HG03342 (cell line): ENCODE measurements at regions not wholly inside any gene's neighbourhood (a gene's known extent, or its start where the extent isn't known, plus 50 kb on each side); places are given as distances from the start of the nearest gene placed in this dataset.
"Not testable (repeated sequence)": the region's sequence is repeated elsewhere in the genome, so short reads cannot be mapped to it uniquely, and the experiment has no call there.

ENCODE experiments used
- ATAC-seq: cut with Tn5 transposase; IDR thresholded peaks from one replicate; pipeline ENCODE4 v1.9.1; 2021; ENCODE audit warnings: mild to moderate bottlenecking, moderate library complexity; ENCODE audit not compliant: unreplicated experiment

DNA sequence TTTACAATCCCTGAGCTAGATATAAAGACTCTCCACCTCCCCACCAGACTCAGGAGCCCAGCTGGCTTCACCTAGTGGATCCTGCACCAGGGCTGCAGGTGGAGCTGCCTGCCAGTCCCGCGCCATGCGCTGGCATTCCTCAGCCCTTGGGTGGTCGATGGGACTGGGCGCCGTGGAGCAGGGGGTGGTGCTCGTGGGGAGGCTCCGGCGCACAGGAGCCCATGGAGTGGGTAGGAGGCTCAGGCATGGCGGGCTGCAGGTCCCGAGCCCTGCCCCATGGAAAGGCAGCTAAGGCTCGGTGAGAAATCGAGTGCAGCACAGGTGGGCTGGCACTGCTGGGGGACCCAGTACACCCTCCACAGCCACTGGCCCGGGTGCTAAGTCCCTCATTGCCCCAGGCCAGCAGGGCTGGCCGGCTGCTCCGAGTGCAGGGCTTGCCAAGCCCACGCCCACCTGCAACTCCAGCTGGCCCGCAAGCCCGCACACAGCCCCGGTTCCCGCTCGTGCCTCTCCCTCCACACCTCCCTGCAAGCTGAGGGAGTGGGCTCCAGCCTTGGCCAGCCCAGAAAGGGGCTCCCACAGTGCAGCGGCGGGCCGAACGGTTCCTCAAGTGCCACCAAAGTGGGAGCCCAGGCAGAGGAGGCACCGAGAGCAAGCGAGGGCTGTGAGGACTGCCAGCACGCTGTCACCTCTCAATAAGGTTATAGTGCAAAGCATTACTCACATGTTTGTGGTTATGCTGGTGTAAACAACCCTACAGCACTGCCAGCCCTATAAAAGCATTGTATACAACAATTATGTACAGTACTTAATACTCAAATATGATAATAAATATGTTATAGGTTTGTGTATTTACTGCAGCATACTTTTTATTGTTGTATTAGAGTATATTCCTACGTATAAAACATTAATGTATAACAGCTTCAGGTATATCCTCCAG, 757.3 kb downstream of the SLC6A15 start:
- ATAC-seq: not testable (repeated sequence)

DNA sequence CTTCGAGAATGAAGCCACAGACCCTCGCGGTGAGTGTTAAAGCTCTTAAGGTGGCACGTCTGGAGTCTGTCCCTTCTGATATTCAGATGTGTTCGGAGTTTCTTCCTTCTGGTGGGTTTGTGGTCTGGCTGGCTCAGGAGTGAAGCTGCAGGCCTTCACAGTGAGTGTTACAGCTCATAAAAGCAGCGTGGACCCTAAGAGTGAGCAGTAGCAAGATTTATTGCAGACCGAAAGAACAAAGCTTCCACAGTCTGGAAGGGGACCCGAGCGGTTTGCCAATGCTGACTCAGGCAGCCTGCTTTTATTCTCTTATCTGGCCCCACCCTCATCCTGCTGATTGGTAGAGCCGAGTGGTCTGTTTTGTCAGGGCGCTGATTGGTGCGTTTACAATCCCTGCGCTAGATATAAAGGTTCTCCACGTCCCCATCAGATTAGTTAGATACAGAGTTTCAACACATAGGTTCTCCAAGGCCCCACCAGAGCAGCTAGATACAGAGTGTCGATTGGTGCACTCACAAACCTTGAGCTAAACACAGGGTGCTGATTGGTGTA, 758.1 kb downstream of the SLC6A15 start:
- ATAC-seq: not testable (repeated sequence)

DNA sequence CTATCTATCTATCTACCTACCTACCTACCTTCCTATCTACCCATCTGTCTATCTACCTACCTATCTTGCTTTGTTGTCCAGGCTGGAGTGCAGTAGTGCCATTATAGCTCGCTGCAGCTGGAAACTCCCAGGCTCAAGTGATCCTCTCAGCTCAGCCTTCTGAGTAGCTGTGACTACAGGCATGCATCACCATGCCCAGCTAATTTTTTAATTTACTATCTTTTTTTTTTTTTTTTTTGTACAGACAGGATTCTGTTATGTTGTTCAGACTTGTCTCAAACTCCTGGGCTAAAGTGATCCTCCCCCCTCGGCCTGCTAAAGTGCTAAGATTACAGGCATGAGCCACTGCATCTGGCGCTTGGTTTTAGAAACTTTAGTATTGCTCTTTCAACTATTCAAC, 762.4 kb downstream of the SLC6A15 start:
- no peak for ATAC-seq

DNA sequence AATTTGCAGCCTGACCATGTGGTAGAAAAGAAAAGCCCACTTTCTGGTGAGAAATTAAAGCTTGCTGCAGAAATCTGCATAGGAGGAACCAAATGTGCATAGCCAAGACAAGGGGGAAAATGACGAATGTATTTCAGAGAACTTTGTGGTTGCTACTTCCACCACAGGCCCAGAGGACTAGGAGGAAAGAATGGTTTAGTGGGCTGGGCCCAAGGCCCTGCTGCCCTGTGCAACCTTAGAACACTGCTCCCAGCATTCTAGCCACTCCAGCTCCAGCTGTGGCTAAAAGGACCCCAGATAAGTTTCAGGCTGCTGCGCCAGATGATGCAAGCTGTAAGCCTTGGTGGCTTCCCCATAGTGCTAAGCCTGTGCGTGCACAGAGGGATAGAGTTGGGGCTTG, 764.3 kb downstream of the SLC6A15 start:
- ATAC-seq: no peak

DNA sequence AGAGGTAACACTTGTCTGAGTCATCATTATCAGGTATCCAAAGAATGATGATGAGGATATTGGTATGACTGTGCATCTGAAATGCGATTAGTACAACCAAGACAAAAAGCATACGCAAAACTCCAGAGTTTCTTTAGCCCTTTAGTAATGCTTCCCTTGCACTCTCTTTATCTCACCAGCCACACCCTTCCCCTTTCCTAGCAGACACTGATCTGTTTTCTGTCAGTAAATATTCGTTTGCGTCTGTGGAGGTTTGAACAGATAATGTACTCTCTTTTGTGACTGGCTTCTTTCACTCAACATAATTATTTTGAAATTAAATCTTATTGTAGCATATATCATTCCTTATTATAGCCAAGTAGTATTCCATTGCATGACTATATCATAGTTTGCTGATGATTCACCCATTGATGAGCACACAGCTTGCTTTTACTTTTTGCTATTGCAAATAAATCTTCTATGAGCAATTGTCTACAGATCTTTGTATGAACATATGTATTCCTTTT, 775.7 kb downstream of the SLC6A15 start:
- ATAC-seq: no peak

DNA sequence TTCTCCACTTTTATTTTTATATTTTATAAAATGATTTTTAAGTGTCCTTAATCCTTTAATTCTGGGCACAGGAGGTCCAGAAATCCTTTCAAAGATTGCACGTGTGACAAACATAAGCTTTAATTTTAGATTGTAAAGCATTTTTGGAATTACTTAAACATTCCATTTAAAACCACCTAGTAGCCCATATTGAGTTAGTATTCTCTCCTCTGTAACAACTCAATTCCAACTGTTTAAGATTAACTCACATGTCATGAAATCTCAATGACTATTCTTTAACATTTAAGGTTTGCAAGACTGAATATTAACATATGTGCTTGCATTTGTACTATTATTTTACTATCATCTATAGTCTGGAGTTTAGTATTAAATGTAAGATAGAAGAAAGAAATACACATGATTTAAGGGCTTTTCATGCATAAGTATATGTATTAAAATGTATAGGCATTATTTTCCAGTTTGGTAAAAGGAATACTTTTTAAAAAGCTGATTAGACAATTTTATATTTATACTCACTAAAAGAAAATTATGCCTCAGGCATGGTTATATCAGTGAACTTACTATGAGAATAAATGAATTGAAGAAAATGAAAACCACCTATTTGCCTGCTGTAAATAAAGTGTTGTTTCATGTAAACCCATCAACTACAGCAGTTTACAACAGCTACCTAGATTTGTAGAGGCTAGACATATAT, 776.9 kb downstream of the SLC6A15 start:
- ATAC-seq: no peak

DNA sequence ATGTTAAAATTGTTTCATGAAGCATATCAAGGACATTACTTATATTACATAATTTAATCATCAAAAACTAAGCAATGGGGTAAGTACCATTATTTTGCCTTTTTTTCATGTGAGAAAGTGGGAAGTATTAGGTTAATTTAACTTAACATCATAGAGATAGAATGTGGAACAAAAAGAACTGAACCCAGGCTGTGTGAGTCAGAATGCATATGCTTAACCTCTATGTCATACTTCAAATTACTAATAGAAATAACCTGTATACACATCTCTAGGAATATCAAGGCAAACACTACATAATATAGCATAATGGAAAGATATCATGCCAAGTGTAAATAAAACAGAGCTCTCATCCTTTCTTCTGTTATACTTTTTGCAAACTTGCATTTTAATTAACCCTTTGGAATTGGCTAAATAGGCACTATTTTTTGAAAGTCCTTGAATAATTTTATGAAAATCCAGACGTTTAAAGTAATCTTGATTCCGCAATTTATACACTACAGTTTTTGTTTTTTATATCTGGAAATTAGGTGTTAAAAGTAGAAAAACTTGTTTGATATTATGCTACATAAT, 777.7 kb downstream of the SLC6A15 start:
- no peak for ATAC-seq

DNA sequence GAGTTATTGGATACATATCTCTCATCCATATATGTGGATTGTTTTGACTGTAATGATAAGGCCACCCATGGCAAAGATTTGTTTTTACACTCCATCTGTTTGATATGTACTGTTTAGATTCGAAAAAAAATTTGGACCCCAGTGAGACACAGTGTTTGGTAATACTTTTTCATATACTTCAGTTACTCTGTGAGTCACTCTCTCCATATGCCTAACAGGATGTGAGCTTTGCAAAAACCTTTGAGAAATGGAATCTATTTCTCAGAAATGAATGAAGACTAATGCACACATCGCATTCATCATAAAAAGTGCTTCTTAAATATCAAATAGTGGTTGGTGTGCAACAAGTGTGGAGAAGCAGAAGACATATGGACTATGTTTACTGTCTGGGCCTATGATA, 781.5 kb downstream of the SLC6A15 start:
- ATAC-seq: no peak

DNA sequence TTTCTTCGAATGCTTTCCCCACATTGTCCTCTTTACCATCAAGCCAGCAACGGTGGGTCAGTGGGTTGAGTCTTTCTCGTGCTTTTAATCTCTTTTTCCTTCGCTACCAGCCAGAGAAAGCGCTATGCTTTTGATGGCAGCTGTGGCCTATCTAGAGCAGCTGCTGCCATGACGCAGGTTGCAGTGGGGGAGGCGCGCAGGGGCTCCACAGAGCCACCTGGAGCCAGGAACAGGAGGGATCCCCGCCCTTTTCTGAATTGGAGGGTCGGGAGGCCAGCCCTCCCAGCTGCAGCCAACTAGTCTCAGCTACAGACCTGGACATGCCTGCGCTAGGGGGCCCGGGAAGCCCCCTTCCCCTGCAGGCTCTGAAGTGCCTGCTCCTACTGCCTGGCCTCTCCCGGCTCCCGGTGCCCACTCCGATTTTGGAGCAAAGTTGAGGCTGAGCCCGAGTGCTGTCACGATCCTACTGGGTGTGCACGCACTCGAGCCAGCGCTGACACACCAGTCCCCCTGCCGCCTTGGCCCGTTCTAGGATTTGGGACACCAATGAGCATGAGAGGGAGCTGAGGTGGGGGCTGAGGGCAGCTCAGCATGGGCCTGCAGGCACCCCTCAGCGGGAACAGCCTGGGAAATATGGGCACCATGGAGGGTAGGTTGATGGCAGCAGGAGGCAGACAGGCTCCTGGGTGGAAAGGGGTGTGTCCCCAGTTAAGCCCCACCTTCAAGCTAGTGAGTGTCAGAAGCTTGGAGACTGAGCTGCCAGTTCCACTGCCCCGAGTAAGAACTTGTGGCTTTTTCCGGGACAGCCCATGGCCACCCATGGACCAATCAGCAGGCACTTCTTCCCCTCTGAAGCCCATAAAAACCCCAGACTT, 784.2 kb downstream of the SLC6A15 start:
- no peak for ATAC-seq

DNA sequence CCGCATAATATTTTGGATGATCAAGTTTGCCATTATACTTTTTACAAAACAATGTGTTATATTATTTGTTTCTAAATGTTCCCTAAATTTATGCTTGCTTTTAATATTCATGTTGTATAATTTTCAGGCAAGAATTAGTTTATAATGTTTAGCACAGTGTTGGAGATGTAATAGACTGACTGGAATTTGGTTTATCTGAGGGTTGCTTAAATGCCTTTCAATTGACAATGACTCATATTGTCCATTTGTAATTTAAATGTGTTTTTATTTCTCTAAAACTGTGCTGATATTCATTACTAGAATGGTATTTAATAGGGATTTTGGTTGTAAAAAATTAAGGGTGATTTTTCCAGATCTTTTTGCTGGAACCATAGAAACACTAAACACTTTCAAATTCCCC, 788.4 kb downstream of the SLC6A15 start:
- no peak for ATAC-seq

DNA sequence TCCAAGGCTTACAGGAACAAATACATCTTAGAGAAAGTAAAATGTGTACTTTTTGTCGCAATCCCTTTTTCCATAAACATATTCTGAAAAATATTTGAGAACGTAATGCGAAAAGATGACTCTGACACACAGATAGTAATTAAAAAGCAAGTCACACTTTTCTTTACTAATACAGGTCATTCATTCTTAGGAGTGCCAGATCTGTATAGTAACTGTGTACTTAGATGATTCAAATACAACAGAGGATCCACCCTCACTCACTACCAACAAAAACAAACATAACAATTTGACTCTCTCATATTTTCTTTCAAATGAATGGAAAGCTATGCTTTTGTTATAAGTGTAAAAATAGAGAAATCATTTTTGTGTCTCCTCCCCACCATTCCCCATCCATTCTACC, 795.4 kb downstream of the SLC6A15 start:
- no peak for ATAC-seq

DNA sequence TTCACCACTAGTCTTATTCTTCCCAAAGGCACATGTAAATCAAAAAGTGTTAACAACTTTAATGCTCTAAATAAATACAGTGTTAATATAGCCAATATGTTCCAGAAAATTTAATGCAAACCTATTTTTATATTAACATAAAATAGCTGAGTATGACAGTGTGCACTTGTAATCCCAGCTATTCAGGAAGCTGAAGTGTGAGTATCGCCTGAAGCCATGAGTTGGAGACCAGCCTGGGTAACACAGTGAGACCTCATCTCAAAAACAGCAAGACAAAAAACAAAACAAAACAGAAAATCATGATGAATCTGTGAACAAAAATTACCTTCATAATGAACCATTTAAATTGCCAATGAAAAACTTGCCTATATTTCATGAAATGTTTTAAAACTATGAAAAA, 798.9 kb downstream of the SLC6A15 start:
- no peak for ATAC-seq

DNA sequence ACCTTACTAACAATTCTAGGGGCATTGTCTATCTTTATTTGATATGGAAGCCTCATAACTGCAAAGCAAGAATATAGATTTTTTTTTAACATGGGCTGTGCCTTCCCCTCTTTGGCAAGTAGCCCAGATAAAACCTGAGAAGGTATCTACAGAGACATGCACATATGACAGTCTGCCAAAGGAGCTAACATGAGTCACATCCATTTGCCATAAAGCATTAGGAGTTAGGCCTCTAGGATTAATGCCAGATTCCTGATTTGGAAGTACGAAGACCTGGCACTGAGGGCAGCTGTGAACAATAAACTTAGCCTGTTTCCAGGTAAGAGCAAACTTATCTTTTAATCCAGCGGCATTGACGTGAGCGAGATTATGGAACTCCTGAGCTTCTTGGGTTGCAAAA, 808.7 kb downstream of the SLC6A15 start:
- ATAC-seq: not testable (repeated sequence)

DNA sequence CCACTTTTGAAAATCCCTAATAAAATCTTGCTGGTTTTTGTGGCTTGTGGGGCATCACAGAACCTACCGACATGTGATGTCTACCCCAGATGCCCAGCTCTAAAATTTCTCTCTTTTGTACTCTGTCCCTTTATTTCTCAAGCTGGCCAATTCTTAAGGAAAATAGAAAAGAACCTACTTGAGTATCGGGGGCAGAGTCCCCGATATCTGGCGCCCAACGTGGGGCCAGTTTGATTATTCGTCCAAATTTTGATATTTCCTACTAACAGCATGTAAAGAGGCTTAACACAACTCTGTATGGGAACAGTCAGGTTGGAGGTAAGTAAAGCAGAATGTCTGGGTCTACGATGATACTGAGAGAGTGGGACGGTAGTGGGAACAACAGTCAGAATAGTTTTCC, 810.6 kb downstream of the SLC6A15 start:
- not testable (repeated sequence) for ATAC-seq

DNA sequence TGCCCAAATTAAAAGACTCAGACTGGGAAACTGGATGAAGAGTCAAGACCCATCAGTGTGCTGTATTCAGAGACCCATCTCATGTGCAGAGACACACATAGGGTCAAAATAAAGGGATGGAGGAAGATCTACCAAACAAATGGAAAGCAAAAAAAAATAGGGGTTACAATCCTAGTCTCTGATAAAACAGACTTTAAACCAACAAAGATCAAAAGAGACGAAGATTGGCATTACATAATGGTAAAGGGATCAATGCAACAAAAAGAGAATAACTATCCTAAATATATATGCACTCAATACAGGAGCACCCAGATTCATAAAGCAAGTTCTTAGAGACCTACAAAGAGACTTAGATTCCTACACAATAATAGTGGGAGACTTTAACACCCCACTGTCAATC, 813.0 kb downstream of the SLC6A15 start:
- not testable (repeated sequence) for ATAC-seq

DNA sequence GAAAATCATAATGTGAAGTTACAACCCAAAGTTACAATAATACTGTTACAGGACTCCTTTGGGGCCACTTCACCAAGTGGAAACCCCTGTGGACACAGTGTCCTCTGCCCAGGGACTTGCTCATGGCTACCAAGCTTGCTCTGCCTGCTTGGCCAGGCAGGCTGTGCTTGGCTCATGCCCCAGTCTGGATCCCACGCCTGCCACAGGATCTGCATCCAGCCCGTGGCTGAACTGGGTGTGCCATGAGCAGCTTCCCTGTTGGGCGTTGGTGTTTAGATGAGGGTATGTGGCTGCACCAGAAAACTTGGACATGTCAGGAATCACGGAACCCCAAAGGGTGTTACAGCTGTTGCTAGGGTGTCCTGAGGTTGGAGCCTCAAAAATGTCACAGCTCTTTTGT, 820.9 kb downstream of the SLC6A15 start:
- no peak for ATAC-seq

DNA sequence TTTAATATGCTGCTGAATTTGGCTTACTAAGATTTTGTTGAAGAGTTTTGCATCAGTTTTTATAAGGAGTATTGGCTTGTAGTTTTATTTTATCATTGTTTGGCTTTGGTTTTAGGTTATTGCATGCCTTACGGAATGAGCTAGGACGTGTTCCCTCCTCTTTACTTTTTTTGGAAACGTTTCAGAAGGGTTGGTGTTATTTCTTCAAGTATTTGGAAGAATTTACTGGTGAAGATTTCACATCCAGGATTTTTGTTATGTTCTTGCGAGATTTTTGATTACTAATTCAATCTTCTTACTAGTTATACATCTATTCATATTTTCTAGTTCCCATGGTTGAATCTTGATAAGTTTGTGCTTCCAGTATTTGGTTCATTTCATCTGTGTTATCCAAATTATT, 823.2 kb downstream of the SLC6A15 start:
- ATAC-seq: no peak

DNA sequence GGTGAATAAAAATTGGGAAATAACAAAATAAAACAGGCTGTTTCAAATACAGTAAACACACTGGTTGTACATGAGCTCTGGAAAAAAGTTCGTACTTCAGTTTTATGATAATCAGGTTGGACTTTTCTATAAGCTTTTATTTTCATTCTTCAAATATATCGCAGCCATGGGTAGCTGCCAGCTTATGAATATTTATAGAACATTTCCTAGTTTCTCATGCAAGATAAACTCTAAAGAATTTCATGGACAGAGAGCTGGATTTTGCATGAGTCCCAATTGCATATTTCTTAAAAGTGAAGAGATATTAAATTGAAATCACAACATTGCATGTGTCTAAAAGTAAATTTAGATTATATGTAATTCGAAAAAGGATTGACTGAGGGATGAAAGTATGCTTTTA, 827.6 kb downstream of the SLC6A15 start:
- ATAC-seq: no peak

DNA sequence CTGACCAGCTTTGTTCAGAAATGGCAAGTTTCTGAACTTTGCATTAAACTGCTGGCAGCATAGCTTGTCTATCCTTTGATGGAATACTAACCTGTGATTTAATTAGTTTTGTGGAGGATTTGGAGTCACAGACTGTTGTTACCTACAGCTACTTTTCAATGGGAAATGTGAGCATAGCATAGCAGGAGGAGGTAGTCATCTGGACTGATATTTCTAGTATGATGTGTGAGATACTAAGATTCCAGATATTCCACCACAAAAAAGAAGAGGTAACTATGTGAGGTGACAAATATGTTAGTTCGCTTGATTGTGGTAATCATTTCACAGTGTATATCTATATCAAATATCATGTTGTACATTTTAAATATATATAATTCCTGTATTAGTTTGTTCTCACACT, 833.0 kb downstream of the SLC6A15 start:
- no peak for ATAC-seq

DNA sequence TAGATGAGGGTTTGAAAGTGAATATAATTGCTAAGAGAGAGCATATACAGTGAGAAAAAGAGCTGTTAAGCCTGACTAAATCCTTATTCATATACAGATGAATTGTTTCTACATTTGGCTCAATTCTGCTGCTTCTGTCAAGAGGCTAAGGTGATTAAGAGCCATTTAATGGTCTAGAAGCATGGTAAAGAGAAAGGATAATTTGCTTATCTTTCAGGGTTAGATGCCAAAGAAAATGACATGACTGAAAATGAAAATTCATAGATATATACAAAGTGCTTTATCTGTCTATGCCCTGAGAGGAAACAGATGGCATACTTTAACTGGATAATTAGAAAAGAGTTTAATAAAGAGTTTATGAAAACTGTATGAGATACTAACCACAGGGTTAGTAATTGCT, 834.9 kb downstream of the SLC6A15 start:
- ATAC-seq: no peak
